GM23338 (cell line): ENCODE measurements at regions not wholly inside any gene's neighbourhood (a gene's known extent, or its start where the extent isn't known, plus 50 kb on each side); places are given as distances from the start of the nearest gene placed in this dataset.

Experiments
- ATAC-seq: fragments of 200-7000 bp; cut with Tn5 transposase; 3 replicates; pipeline ENCODE4 v1.9.1; 2020
- DNase-seq: peaks from one replicate; pipeline ENCODE4 v3.0.0-alpha.2; 2015; ENCODE audit warnings: low spot score
- H2AFZ ChIP-seq: fragments of 200-600 bp; sonication (generic); 2 replicates; pipeline ENCODE4 v1.8.0; 2016; ENCODE audit warnings: antibody characterized with exemption, mild to moderate bottlenecking, moderate library complexity
- H3F3A ChIP-seq: fragments of 200-600 bp; sonication (generic); replicated peaks from 2 replicates; pipeline ENCODE4 v1.8.0; 2017; ENCODE audit warnings: antibody characterized with exemption, mixed run types, low read depth
- H3K27ac ChIP-seq: fragments of 200-600 bp; sonication (generic); 2 replicates; pipeline ENCODE4 v1.6.1; 2016; ENCODE audit warnings: low read depth
- H3K27me3 ChIP-seq: fragments of 200-600 bp; sonication (generic); 2 replicates; pipeline ENCODE4 v1.8.0; 2016; ENCODE audit warnings: mild to moderate bottlenecking, mixed run types, moderate library complexity; ENCODE audit not compliant: insufficient read depth
- H3K36me3 ChIP-seq: fragments of 200-600 bp; sonication (generic); 2 replicates; pipeline ENCODE4 v1.8.0; 2016; ENCODE audit warnings: mild to moderate bottlenecking; ENCODE audit not compliant: insufficient read depth
- H3K4me1 ChIP-seq: fragments of 200-600 bp; sonication (generic); 2 replicates; pipeline ENCODE4 v1.8.0; 2016; ENCODE audit warnings: mild to moderate bottlenecking, moderate library complexity; ENCODE audit not compliant: insufficient read depth
- H3K4me2 ChIP-seq: fragments of 200-600 bp; sonication (generic); 2 replicates; pipeline ENCODE4 v1.7.1; 2017; ENCODE audit warnings: mixed run types
- H3K4me3 ChIP-seq: fragments of 200-600 bp; sonication (generic); 2 replicates; pipeline ENCODE4 v1.6.1; 2016; ENCODE audit warnings: mixed run types
- H3K79me2 ChIP-seq: fragments of 200-600 bp; sonication (generic); replicated peaks from 2 replicates; pipeline ENCODE4 v1.8.0; 2017; ENCODE audit warnings: mild to moderate bottlenecking; ENCODE audit not compliant: insufficient read depth
- H3K9me2 ChIP-seq: fragments of 200-600 bp; sonication (generic); 2 replicates; pipeline ENCODE4 v1.8.0; 2017; ENCODE audit not compliant: insufficient read depth
- H4K20me1 ChIP-seq: fragments of 200-600 bp; sonication (generic); replicated peaks from 2 replicates; pipeline ENCODE4 v1.8.0; 2017; ENCODE audit warnings: mild to moderate bottlenecking; ENCODE audit not compliant: insufficient read depth
- H3K27ac Mint-ChIP-seq: 2 replicates; pipeline ENCODE4 v1.8.0; 2020; ENCODE audit warnings: inconsistent platforms, mild to moderate bottlenecking, moderate library complexity, mixed read lengths
- H3K27me3 Mint-ChIP-seq: 3 replicates; pipeline ENCODE4 v1.8.0; 2022; ENCODE audit warnings: low read depth, mild to moderate bottlenecking, moderate library complexity, mixed read lengths, inconsistent platforms; ENCODE audit not compliant: insufficient read depth, poor library complexity
- H3K36me3 Mint-ChIP-seq: 3 replicates; pipeline ENCODE4 v1.8.0; 2021; ENCODE audit warnings: low read depth, mild to moderate bottlenecking, inconsistent platforms, moderate library complexity, mixed read lengths
- H3K4me1 Mint-ChIP-seq: 3 replicates; pipeline ENCODE4 v1.8.0; 2020; ENCODE audit warnings: mild to moderate bottlenecking, inconsistent platforms, mixed read lengths
- H3K4me3 Mint-ChIP-seq: 3 replicates; pipeline ENCODE4 v1.8.0; 2021; ENCODE audit warnings: moderate library complexity, mild to moderate bottlenecking, inconsistent platforms, mixed read lengths
- H3K9me3 Mint-ChIP-seq: 3 replicates; pipeline ENCODE4 v1.8.0; 2020; ENCODE audit warnings: moderate library complexity, mild to moderate bottlenecking, inconsistent platforms, mixed read lengths
- CTCF ChIP-seq, 2 experiments: fragments of 200-600 bp in 1 of 2; sonication (generic) in 1 of 2; conservative IDR thresholded peaks; 2 replicates each; pipeline versions ENCODE4 v1.5.1 to v1.6.1; 2016 to 2017; ENCODE audit warnings: antibody characterized with exemption in 2 of 2, low read depth in 2 of 2, mild to moderate bottlenecking in 2 of 2, moderate library complexity in 1 of 2
- ETS1 ChIP-seq: IDR thresholded peaks from 2 replicates; pipeline ENCODE4 v1.6.1; 2016; ENCODE audit warnings: antibody characterized with exemption
- EZH2 ChIP-seq: fragments of 200-600 bp; sonication (generic); IDR thresholded peaks from one replicate; pipeline ENCODE4 v1.8.0; 2017; ENCODE audit warnings: antibody characterized with exemption, mild to moderate bottlenecking, low read depth; ENCODE audit not compliant: unreplicated experiment
- NANOG ChIP-seq: IDR thresholded peaks from 2 replicates; pipeline ENCODE4 v1.6.1; 2016; ENCODE audit warnings: antibody characterized with exemption, borderline replicate concordance
- REST ChIP-seq: IDR thresholded peaks from one replicate; pipeline ENCODE4 v1.6.1; 2018; ENCODE audit warnings: antibody characterized with exemption; ENCODE audit not compliant: unreplicated experiment
- STAT1 ChIP-seq: IDR thresholded peaks from one replicate; pipeline ENCODE4 v1.6.1; 2016; ENCODE audit warnings: antibody characterized with exemption; ENCODE audit not compliant: unreplicated experiment
- ZNF114 ChIP-seq: fragments of 250-450 bp; sonication (Bioruptor Pico); IDR thresholded peaks from 2 replicates; pipeline ENCODE4 v1.5.0; 2020; ENCODE audit warnings: mild to moderate bottlenecking, moderate library complexity

- no peaks in the 10 kb centered on the region for H4K20me1 ChIP-seq
- Mint-ChIP-seq H3K4me1 (no peaks in the 10 kb centered on the region), H3K9me3 (no peaks in the 10 kb centered on the region), H3K36me3 (no peaks in the 10 kb centered on the region), H3K27ac (no peak overlapping the region), H3K27me3 (no peaks in the 10 kb centered on the region), H3K4me3 (no peak overlapping the region)
- no peak overlapping the region for H2AFZ ChIP-seq
- no peak overlapping the region for H3K4me2 ChIP-seq
- H3K27ac ChIP-seq = no peak overlapping the region
- DNase-seq = no peak
- H3K27me3 ChIP-seq = no peaks in the 10 kb centered on the region
- H3K4me3 ChIP-seq = no peak overlapping the region
- no peaks in the 10 kb centered on the region for H3K4me1 ChIP-seq
- TF ChIP-seq ZNF114 (CRISPR knock-in tag) (no peak), CTCF (conservative IDR thresholded peaks at IDR 0.05; ENCODE audit: low read depth in 2 of 2) (no peak), REST (no peak), EZH2 (no peak), NANOG (no peak), STAT1 (no peak), ETS1 (no peak)
- ATAC-seq = no peak
- H3K9me2 ChIP-seq = no peaks in the 10 kb centered on the region
- no peaks in the 10 kb centered on the region for H3K79me2 ChIP-seq
- no peaks in the 10 kb centered on the region for H3F3A ChIP-seq
- H3K36me3 ChIP-seq = no peaks in the 10 kb centered on the region
Observed at GRCh38 chr5:165859251-165859650, 2353.8 kb downstream of the MAT2B start.

- Mint-ChIP-seq H3K4me1 (no peaks in the 10 kb centered on the region), H3K9me3 (no peaks in the 10 kb centered on the region), H3K4me3 (no peak overlapping the region), H3K27ac (no peak overlapping the region), H3K36me3 (no peaks in the 10 kb centered on the region), H3K27me3 (no peaks in the 10 kb centered on the region)
- Histone ChIP-seq H3K27ac (no peak overlapping the region), H3K4me2 (no peak overlapping the region), H3K27me3 (no peaks in the 10 kb centered on the region), H2AFZ (no peak overlapping the region), H3K9me2 (no peaks in the 10 kb centered on the region), H3K36me3 (no peaks in the 10 kb centered on the region), H3K79me2 (no peaks in the 10 kb centered on the region), H4K20me1 (no peaks in the 10 kb centered on the region), H3K4me3 (no peak overlapping the region), H3K4me1 (no peaks in the 10 kb centered on the region), H3F3A (no peaks in the 10 kb centered on the region)
- no peak for DNase-seq
- no peak for TF ChIP-seq EZH2
- no peak for ATAC-seq
Observed at GRCh38 chr5:165863239-165863638, 2357.8 kb downstream of the MAT2B start.
